ENCODE measurements at regions not wholly inside any gene's neighbourhood (a gene's known extent, or its start where the extent isn't known, plus 50 kb on each side); places are given as distances from the start of the nearest gene placed in this dataset.

DNA sequence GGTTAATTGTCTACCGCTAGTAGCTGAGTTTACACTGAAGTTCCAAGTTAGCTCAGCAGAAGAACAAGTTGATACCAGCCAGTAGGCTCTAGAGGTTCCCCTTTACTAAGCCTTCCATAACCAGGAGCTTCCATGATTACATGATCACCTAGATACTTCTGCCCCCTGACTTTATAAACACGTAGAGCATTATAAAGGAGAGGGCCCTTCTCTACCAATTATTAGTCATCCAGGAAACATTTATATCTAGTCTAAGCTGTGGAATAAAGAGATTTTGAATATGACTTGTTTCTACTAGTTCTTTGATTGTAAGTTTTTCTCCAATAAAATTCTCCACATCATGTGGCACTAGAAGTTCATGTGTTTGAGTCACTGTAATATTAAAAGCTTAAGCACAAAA is 818.1 kb upstream of the PCDH10 start:
- no peaks in the 10 kb centered on the region for H3K36me3 ChIP-seq
- no peaks in the 10 kb centered on the region for H3K9me3 ChIP-seq (ENCODE audit: severe bottlenecking)
- no peak overlapping the region for H3K27ac ChIP-seq
- H3K27me3 ChIP-seq (ENCODE audit: insufficient read depth, low read depth, severe bottlenecking): no peaks in the 10 kb centered on the region
- TF ChIP-seq, protein P1, sequence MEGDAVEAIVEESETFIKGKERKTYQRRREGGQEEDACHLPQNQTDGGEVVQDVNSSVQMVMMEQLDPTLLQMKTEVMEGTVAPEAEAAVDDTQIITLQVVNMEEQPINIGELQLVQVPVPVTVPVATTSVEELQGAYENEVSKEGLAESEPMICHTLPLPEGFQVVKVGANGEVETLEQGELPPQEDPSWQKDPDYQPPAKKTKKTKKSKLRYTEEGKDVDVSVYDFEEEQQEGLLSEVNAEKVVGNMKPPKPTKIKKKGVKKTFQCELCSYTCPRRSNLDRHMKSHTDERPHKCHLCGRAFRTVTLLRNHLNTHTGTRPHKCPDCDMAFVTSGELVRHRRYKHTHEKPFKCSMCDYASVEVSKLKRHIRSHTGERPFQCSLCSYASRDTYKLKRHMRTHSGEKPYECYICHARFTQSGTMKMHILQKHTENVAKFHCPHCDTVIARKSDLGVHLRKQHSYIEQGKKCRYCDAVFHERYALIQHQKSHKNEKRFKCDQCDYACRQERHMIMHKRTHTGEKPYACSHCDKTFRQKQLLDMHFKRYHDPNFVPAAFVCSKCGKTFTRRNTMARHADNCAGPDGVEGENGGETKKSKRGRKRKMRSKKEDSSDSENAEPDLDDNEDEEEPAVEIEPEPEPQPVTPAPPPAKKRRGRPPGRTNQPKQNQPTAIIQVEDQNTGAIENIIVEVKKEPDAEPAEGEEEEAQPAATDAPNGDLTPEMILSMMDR (IDR thresholded peaks at IDR 0.05; ENCODE audit: low read depth, low read length): no peak
- DNase-seq: no peak
- no peak overlapping the region for H3K4me3 ChIP-seq (ENCODE audit: low read depth, low read length)

DNA sequence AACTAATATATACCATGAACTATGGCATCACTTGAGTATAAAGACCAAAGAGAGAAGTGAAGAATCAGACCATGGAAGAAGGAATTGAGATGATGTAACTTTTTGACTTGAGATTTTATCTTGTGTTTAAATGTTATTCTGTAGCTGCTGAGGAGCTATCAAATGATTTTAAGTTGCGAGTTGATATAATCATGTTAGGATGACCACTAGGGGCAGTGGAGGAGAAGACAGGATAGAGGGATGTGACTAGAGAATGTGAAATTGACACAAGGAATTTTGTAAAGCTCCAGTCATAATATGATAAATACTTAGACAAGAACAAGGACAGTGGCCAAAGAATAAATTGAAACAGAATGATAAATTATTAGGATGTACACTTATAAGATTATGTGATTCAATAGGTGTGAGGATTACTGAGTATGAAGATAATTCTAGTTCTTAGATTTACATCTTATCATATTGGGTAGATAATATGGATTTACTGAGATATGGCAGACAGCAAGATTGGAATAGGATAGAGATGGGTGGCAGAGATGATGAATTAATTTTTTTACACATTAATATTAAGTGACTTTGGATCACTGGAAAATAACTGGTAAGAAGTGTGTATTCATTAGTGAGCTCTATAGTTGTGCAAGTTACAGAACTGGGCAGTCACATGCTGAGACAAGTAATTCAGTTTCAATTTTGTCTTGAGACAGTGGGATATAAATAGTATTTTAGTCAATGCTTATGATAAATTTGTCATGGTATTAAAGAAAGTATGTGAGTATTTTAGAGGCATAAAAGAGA is 816.0 kb upstream of the PCDH10 start:
- Histone ChIP-seq H3K27ac (no peak overlapping the region), H3K27me3 (ENCODE audit: insufficient read depth, low read depth, severe bottlenecking) (no peaks in the 10 kb centered on the region), H3K4me3 (ENCODE audit: low read depth, low read length) (no peak overlapping the region), H3K36me3 (no peaks in the 10 kb centered on the region), H3K9me3 (ENCODE audit: severe bottlenecking) (no peaks in the 10 kb centered on the region)
- TF ChIP-seq, protein P1 (IDR thresholded peaks at IDR 0.05; ENCODE audit: low read depth, low read length): peak; percentile 43; the same call in 1 of the 2 replicates
- DNase-seq: no peak

DNA sequence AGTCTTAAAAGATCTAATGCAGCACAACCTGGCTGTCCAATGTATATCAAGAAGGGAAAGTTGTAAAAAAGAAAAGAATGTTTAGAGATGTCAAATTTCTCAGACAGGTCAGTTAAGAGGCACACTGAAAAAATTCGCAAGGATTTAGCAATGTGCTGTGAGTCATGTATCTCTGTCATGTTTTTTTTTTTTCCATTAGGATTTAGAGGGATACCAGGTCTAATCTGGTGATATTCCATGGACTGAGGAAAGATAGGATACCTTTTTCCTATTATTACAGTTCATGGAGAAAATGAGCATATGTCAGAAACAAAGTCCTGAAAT is 815.4 kb upstream of the PCDH10 start:
- H3K4me3 ChIP-seq (ENCODE audit: low read depth, low read length): no peak overlapping the region
- no peaks in the 10 kb centered on the region for H3K9me3 ChIP-seq (ENCODE audit: severe bottlenecking)
- H3K36me3 ChIP-seq: no peaks in the 10 kb centered on the region
- TF ChIP-seq, protein P1 (IDR thresholded peaks at IDR 0.05; ENCODE audit: low read depth, low read length): no peak
- no peak overlapping the region for H3K27ac ChIP-seq
- no peak for DNase-seq
- no peaks in the 10 kb centered on the region for H3K27me3 ChIP-seq (ENCODE audit: insufficient read depth, low read depth, severe bottlenecking)

DNA sequence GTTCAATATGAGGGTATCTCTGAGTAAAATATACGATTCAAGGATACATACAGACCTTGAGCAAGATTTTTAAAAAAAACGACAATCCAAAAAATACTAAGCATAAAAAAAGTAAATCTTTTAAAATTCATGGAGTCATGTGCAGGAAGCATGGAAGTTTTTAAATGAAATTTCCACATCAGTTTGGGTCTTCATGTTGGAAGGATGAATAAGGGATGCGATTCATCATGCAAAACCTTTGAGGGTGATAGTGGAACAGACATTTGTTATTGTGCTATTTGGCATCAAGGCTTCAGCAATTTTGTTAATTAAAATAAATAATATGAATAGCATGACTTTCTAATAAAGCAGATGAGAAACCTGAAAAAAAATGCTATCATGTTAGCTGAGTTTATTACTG is 815.0 kb upstream of the PCDH10 start:
- Histone ChIP-seq H3K27ac (no peak overlapping the region), H3K9me3 (ENCODE audit: severe bottlenecking) (no peaks in the 10 kb centered on the region), H3K4me3 (ENCODE audit: low read depth, low read length) (no peak overlapping the region), H3K27me3 (ENCODE audit: insufficient read depth, low read depth, severe bottlenecking) (no peaks in the 10 kb centered on the region), H3K36me3 (no peaks in the 10 kb centered on the region)
- DNase-seq: no peak
- TF ChIP-seq, protein P1 (IDR thresholded peaks at IDR 0.05; ENCODE audit: low read depth, low read length): no peak

DNA sequence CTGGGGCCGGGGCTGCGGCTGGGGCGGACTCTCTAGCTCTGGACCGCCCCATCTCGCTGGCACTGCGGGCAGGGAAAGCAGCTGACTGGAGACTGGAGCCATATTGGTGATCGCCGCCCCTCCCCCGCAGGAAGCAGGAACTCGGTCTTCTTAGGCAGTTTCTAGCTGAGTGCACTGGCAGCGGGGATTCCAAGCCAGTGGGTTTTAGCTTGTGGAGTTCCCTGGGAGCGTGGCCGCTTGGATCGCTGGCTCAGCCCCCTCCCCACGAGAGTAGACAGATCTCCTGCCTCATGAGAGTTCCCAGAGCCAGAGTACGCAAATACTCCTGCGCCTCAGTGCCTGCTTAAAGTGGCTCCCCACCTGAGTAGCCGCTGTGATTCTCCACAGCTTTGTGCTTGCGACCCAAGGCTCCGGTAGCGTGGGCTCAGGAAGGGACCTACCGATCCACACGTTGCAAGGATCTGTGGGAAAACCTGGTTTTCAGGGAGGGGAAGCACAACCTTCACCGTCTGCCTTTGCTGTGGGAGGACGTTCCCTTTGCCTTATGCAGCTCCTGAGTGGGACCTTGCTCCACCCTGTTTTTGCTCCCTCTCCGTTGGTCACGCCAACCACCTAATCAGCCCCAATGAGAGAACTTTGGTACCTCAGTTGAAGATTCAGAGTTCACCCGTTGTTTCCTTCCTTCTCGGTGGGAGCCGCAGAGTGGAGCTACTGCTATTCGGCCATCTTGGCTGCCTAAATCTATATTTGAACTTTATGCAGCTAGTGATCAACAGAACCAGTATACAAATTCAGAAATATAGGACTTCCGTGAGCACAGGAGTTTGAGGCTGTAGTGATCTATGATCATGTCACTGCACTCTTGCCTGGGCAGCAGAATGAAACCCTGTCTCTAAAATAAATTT is 803.9 kb upstream of the PCDH10 start:
- DNase-seq: no peak
- H3K4me3 ChIP-seq (ENCODE audit: low read depth, low read length): no peak overlapping the region
- H3K27ac ChIP-seq: no peak overlapping the region
- H3K36me3 ChIP-seq: no peaks in the 10 kb centered on the region
- TF ChIP-seq, protein P1 (IDR thresholded peaks at IDR 0.05; ENCODE audit: low read depth, low read length): no peak
- no peaks in the 10 kb centered on the region for H3K27me3 ChIP-seq (ENCODE audit: insufficient read depth, low read depth, severe bottlenecking)
- peaks cover 5% of the 10 kb centered on the region for H3K9me3 ChIP-seq (ENCODE audit: severe bottlenecking)

Measured in WERI-Rb-1 (cell line).